ENCODE measurements at regions not wholly inside any gene's neighbourhood (a gene's known extent, or its start where the extent isn't known, plus 50 kb on each side); places are given as distances from the start of the nearest gene placed in this dataset.

DNA sequence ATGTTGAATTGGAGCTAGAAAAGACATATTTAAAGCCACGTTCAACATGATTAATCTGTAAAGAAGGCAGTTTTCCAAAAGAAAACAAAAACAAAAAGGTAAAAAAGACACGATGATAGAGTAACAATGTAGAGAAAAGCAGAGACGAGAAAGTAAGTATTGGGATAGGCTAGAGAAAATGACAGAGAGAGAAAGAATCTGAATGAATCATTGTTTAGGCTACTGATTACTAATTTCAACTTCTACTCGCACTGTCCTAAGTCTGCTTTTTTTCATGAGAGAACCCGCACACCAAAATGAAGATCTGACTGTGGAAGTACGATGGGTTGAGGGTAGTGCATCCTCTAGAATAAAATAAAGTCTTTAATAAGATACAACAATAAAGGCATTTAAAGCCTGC, 1599.2 kb upstream of the TMEFF2 start:
- no peak for DNase-seq

DNA sequence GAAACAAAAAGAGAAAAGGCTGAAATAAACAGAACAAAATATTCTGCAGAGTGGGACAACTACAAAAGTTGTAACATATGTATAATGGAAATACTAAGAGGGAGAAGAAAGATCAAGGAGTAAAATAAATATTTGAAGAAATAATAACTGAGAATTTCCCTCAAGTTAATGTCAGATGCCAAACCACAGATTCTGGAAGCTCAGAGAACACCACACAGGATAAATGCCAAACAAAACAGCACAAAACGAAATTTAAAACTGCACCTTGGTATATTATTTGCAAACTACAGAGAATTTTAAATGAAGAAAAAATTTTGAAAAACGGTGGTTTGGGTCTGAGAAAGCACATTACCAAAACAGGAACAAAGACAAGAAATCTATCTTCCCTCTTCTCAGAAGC, 1588.9 kb upstream of the TMEFF2 start:
- DNase-seq: no peak

DNA sequence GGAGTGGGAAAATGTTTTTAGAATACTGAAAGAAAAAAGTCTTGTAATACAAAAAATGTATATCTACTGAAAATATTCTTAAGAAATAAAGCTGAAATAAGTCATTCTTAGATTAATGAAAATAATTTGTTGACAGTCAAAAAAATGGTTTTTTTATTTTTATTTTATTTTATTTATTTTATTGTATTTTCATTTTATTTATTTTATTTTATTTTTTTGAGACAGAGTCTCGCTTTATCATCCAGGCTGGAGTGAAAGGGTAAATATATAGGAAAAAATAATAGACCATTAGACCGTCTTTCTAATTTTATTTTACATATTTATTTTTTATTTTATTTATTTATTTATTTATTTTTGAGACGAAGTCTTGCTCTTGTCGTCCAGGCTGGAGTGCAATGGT, 1583.6 kb upstream of the TMEFF2 start:
- DNase-seq: no peak

DNA sequence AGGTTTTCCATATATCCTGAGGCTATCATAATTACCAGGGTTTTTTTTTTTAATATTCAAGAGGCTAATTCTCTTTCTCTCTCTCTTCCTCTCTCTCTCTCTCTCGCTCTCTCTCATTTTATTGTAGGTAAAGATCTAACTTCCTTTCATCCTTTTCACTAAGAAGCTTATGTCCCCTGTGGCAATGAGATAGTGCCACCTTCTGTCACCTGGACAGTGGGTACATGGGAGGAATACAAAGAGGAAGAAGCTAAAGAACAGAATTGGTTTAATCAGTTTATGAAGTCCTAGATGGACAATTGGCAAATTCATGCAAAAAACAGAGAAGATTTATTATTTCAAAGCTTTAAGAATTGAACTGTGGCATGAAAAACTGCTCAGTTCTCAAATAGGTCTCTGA, 1582.3 kb upstream of the TMEFF2 start:
- DNase-seq: no peak

DNA sequence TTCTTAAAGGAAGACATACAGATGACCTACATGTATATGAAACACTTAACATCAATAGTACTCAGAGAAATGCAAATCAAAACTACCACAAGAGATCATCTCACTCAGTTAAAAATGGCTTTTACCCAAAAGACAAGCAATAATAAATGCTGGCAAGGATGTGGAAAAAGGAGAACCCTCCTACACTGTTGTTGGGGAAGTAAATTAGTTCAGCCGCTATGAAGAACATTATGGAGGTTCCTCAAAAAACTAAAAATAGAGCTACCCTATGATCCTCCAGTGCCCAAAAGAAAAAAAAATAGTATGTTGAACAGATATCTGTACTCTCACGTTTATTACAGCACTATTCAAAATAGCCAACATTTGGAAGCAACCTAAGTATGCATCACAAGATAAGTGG, 1579.4 kb upstream of the TMEFF2 start:
- DNase-seq: no peak

DNA sequence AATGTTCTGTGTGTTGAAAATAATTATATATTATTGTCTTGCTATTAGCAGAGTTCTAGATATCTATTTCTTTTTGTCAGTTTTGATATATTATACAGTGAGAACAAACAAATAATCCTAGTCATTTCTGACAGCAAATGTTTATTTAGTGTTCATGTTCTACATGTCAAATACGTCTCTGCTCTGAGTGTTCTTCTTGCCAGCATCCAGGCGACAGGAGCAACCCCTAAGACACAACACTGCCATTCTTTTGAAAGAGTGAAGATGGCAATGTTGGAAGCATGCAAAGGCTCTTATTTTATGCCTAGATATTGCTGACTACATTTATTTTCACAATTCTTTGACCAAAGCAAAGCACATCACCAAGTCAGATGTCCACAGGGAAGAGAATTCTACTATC, 1556.6 kb upstream of the TMEFF2 start:
- no peak for DNase-seq

DNA sequence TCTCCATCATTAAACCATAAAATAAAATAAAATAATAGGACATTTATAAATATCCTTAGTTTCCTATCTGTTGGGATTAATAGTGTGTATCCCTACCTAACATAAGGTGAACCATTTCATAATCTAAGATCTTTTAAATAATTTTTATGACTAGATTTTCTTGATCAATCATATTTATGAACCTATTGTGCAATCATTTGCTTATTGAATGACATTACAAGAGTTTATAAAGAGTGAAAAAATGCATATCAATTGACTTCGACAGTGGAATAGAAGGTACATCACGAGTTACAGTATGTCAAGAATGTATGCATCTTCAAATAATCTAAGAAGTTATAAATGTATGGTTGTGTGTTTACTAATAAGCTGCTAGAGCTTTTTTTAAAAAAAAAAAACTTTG, 1554.8 kb upstream of the TMEFF2 start:
- DNase-seq: no peak

DNA sequence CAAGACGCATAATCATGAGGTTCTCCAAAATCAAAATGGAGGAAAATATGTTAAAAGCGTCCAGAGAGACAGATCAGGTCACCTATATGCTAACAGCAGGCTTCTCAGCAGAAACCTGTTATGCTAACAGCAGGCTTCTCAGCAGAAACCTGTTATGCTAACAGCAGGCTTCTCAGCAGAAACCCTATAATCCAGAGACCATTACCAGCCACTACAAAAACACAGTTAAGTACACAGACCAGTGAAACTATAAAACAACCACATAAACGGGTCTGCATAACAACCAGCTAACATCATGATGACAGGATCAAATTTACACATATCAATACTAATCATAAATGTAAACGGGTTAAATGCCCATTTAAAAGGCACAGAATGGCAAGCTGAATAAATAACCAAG, 1548.4 kb upstream of the TMEFF2 start:
- no peak for DNase-seq

DNA sequence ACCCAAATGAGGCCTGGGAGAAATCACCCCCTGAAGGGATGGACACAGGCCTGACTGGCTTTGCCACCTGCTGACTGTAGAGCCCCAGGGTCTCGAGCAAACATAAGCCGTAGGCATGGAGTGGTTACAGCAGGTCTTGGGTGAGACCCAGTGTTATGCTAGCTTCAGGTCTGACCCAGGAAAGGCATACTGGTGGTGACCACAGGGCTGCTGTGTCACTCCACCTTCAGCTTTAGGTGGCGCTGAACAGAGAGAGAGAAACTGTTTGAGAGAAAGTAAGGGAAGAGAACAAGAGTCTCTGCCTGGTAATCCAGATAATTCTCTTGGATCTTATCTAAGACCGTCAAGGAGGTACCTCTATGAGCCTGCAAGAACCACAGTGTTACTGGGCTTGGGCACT, 1544.2 kb upstream of the TMEFF2 start:
- DNase-seq: no peak

DNA sequence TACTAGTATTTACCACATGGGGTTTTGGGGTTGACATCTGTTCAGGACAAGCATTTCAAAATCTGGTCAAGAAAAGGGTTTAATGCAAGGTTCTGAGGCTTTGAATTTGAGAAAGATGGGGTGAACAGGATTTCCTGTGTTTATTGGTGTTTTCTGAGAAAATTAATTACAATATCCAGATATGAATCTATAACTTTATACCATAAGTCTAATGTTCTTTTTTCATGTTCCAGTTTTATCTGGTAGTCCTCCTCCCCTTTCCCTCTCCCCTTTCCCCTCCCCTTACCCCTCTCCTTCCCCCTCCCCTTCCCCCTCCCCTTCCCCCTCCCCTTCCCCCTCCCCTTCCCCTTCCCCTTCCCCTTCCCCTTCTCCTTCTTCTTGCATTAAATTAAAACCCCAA, 1518.2 kb upstream of the TMEFF2 start:
- no peak for DNase-seq

DNA sequence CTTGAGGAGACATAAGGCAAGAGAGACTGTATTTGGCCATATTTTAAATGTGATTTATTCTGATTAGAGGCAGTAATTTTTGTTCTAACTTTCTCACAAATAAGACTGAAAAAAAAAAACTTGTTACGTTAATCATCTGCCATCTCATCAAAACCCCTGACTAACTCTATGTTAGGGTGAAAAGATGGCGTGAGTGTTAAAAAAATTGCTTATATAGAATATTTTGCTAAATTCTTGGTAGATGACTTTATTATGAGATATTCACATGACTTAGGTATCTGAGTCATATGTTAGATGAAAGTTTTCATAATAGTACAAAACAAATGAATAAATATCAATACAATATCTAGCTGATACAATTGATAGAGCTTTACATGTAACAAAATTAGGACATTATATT, 1508.7 kb upstream of the TMEFF2 start:
- DNase-seq: no peak

DNA sequence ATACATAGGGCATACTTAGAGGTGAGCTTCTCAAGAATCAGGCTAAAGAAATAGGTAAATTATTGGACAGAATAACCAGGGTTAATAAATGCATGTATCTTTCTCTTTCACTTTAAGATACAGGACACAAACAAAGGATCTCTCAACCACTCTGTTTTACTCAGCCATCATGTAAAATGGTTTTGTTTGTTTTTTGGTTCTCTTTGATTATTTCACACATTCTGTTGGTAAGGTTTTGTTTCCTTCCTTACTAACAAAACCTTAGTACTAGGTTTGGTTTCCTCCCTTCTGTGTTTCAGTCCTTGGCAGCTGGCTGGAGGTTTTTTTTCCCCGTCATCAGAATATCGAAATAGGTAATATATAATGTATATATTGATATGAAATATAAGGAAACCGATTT, 1506.8 kb upstream of the TMEFF2 start:
- DNase-seq: no peak

DNA sequence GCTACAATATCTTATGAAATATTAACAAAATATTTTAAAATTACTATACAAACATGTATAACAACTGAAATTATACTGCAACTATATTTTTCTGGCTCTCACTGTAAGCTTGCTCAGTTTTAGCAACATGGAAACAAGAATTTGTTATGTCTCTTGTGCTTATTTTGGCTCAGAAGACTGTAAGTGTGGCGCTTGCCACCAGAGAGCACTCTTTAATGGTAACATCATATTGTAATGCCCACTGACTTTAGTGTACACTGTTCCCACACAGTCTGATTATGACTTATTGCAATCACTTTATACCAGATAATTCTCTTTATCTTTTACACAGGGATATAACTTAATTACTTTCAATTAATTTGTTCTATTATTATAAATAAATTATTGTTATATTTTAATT, 1500.6 kb upstream of the TMEFF2 start:
- peak; percentile 35 for DNase-seq

DNA sequence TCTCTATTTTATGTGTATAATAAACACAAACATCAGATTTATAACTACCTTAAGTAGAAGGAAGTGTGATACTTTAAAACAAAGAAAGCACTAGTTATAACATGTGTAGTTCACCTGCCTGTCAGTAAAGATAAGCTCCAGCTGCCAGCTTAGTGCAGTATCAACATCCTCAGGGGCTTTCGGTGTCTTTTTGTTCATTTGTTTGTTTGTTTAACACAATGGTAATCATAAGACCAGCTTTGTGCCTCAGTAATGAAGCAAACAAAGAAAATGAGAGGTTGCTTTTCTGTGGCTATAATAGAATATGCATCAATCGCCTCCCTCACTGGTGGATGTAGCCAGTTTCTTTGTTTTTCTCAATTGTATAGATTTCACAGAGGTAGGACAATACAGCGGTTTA, 1499.0 kb upstream of the TMEFF2 start:
- peak; percentile 81 for DNase-seq

DNA sequence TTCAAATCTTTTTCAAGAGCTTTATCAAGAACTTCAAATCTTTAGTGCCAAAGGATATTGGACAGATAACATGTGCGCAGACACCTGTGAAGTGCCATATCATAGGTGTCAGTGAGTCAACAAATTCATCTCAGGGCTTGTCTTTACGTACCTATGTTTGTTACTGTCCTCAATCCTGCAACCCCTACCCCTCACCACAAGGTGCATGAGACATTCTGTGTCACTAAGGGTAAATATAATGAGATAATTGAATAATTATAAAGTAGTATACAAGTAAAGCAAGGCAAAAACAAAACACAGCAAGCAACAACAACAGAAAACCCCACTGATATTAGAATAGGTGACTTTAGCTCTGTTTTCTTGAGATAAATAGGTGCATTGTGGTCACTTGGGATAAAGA, 1495.8 kb upstream of the TMEFF2 start:
- peak; percentile 27 for DNase-seq

DNA sequence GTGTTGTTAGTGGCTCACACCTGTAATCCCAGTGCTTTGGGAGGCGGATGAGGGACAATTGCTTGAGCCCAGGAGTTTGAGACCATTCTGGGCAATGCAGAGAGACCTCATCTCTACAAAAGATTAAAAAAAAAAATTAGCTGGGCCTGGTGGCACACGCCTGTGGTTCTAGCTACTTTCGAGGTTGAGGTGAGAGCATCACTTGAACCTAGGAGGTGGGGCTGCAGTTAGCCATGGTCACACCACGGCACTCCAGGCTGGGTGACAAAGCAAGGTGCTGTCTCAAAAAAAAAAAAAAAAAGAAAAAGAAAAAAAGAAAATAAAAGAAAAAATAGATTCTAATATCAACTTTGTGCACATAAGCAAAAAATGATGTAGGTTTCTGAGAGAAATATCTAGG, 1492.5 kb upstream of the TMEFF2 start:
- DNase-seq: no peak

DNA sequence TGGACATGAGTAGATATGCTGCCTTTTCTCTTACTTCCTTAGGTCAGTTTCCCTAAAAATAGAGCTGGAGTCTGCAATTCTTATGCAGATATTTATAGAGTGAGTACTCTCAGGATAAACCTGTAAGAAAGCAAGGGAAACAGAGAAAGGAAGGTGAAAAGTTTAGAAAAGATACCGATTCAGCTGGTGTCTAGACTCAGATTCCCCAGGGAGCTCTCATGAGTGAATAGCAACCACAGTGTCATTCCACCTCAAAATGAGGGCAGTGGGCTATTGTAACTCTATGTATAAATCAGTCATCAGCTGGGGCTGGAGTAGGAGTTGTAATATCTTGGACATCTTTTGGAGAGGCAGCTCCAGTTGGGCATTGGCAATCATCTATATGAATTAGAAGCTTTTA, 1485.1 kb upstream of the TMEFF2 start:
- DNase-seq: no peak

DNA sequence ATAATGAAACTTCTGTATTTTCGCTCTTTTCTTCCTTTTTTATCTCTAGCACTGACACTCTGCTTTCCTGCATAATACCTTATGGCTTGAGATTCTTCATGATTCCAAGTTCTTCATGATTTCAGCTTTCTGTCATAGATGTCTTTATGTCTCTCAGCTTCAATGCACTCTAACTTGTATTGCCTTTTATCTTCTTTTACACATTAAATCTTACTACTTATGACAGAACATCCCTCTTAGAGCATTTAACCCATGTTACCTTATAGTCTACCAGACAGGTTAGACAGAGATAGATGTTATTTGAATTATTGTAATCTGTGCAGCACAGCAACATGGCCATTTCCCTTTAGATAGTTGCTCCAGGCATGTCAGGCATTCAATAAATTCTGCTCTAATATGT, 1475.7 kb upstream of the TMEFF2 start:
- no peak for DNase-seq

DNA sequence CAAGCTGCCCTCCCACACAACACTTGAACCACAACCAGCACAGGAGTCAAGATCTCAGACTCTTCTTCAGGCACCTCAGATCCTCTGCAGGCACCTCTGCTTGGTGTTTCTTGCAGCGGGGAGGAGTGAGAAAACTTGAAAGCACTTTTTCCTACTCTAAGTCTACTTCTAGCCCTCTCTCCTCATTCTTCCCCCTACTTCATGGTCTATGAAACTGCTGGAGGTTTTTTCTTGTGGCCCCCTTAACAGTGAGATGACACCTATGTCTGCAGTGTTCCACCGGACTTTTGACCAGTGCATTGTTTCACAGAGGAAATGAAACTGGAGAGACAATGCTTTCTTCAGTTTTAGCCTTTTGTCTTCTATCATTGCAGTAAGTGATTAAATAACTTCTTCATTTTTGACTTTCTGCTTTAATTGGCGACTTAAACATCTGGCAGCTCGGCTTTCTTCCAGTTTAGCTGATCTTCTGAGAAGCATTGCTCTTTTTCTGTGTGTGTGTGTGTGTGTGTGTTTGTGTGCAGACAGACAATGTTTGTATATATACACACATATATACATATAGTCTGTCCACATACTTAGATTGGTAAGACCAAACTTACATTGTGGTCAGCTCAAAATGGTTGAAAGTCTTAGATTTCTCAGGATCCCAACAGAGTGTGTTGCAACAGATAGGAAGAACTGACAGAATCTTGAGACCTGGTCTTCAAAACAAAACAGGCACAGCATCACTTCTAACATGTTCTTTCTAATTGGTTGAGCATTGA, 1474.0 kb upstream of the TMEFF2 start:
- DNase-seq: no peak

DNA sequence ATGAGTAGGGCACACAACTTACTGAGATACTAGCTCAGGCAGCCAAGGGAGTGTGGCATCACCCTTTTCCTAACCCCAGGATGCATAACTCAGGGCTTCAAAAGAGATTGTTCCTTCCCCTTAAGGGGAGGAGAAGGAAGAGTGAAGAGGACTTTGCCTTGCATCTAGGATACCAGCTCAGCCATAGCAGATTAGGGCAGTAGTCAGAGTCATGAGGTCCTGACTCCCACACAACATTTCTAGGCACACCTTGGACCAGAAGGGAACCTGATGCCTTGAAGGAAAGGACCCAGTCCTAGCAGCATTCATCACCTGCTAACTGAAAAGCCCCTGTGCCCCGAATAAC, 1433.2 kb upstream of the TMEFF2 start:
- no peak for DNase-seq

DNA sequence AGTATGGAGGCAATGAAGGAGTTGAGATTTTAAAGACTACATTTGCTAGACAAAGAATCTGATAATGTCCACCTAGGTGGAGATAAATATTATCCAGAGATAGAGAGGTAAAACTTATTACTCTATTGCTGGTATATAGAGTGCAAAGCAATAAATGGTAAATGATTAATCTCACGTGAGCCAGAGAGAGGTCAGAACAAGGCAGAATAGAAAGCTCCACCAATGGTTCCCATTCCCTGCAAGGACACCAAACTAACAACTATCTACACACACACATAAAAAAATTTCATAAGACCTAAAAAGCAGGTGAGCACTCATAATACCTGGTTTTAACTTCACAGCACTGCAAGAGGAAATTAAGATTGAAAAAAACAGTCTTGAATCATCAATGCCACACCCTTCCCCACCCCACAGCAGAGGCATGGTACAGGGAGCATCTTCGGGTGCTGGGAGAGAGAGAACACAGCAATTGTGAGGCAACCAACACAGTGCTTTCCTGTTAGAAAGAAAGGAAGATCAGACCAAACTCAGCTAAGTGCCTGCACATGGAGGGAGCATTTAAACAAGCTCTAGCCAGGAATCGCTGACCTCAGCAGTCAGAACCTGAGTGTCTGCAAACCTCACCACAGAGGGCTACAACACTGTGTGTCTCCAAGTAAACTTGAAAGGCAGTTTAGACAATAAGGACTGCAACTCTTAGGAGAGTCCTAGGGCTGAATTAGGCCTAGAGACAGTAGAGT, 1432.6 kb upstream of the TMEFF2 start:
- DNase-seq: no peak

DNA sequence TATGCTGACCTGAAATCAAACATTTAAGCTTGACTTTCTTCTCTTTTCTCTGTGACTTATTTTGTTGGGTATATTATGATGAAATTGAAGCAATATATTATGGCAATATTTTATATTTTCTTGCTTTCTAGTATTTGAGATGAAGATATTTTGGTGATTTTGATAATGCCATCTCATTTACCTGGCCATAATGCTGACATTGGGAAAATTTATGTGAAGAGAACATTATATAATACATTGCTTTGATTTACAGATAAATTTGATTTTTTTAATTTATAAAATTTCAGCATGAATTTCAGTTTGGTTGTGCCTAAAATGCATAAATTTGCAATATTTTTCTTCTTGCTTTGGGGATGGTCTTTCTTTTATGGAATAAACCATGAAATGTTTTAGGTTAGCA, 1413.7 kb upstream of the TMEFF2 start:
- no peak for DNase-seq

DNA sequence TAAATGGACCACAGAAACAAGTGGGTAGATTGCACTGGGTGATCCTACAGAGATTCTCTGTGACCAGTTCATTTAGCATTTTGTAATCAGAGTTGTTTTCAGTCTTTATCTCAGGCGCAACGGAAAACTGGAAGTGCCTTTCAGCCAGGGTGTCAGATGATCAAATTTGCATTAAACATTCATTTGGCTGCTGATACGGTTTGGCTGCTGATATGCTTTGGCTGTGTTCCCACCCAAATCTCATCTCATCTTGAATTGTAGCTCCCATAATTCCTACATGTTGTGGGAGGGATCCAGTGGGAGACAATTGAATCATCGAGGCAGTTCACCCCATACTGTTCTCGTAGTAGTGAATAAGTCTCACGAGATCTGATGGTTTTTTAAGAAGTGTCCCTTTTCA, 1396.1 kb upstream of the TMEFF2 start:
- DNase-seq: no peak

DNA sequence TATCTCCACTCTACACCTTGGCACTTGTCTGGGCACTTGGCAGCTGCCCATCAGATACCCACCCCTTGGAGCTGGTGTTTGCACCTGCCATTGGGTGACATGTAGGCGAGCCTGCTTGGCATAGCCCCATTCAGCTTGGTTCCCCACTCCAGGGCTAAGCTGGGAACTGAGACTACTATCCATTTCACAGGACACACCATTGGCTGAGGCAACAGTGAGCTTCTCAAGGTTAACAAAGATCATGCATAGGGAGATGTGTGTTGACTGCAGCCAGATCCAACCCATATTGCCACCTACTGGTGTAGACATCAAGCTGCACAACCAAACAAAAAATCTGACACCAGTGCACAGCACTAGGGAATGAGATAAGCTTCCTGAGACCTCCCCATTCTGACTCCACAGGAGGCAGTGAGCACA, 1389.8 kb upstream of the TMEFF2 start:
- no peak for DNase-seq

Measured in NCI-H510A treated with DMSO at 0.1 percent for 48 hours (cell line).